ENCODE measurements at regions not wholly inside any gene's neighbourhood (a gene's known extent, or its start where the extent isn't known, plus 50 kb on each side); places are given as distances from the start of the nearest gene placed in this dataset.
"Not testable (repeated sequence)": the region's sequence is repeated elsewhere in the genome, so short reads cannot be mapped to it uniquely, and the experiment has no call there.

DNA sequence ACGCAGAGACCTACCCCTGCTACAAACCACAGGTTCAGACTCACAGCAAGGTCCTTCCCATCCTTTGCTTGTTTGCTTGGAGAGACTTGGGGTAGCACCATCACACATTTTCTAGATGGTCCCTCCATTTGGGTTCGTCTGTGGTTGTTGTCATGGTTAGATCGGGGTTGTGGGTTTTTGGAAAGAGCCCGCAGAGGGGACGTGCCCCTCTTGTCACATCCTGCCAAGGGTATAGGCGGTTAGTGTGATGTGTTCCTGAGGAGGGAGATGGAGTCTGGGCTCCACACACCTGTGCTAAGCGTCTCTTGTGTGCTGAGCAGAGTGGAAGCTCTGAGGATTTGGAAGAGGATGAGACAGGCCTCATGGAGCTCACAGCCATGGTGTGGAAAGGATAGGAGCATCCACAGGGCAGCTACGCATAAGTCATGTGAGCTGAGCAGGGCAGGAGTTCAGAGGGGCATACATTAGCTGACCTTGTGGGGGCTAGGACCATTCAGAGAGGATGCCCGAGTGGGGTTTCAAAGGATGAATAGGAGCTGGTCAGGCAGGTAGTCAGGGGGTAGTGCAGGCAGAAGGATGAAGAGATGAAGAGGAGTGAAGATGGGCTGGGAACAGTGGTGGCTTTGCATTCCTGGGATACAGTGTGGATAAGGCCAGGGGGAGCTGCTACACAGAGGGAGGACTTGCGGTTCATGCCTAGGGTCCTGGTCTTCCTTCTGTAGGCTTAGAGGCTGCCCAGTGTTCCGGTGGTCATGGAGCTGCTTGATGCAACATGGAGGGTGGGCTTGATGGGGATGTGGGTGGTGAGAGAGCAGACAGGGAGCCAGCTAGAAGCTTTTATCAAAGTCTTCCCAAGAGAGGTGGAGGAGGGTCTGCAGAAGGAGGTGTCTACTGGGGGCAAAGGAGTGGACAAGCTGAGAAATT lies 62.9 kb downstream of the ACKR3 start:
- no peak for DNase-seq (ENCODE audit: low spot score)

GRCh38 chr2:236633219-236633570 lies 63.6 kb downstream of the ACKR3 start:
- DNase-seq (ENCODE audit: low spot score) = no peak

- peak; percentile 24 for DNase-seq (ENCODE audit: low spot score)
Observed at GRCh38 chr2:236633775-236634560, 64.3 kb downstream of the ACKR3 start.

- DNase-seq (ENCODE audit: low spot score) = no peak
Observed at GRCh38 chr2:236636261-236636660, 66.6 kb downstream of the ACKR3 start.

- DNase-seq (ENCODE audit: low spot score) = no peak
Observed at GRCh38 chr2:236636714-236637470, 67.3 kb downstream of the ACKR3 start.

GRCh38 chr2:236637686-236638569 lies 68.3 kb downstream of the ACKR3 start:
- DNase-seq (ENCODE audit: low spot score) = peak; percentile 70

DNA sequence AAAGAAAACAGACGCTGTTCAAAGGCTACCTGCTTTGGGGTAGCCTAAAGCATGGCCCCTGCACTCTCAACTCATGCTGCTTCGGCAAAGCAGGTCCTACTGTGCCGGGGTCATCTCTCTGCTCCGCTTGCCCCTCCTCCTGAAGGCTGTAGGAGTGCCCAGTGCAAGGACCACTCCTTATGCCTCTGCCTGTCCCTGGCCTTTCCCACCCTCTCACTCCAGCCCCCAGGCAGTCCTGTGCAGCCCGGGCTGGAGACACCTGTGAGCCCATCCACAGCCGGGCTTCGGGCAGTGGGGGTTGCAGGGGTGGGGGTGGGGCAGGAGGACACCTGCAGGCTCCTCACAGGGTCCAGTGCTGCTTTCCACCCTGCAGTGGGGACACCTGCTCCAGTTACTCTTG lies 69.1 kb downstream of the ACKR3 start:
- no peak for DNase-seq (ENCODE audit: low spot score)

GRCh38 chr2:236639461-236640235 lies 70.0 kb downstream of the ACKR3 start:
- no peak for DNase-seq (ENCODE audit: low spot score)

GRCh38 chr2:236641051-236641726 lies 71.6 kb downstream of the ACKR3 start:
- no peak for DNase-seq (ENCODE audit: low spot score)

DNA sequence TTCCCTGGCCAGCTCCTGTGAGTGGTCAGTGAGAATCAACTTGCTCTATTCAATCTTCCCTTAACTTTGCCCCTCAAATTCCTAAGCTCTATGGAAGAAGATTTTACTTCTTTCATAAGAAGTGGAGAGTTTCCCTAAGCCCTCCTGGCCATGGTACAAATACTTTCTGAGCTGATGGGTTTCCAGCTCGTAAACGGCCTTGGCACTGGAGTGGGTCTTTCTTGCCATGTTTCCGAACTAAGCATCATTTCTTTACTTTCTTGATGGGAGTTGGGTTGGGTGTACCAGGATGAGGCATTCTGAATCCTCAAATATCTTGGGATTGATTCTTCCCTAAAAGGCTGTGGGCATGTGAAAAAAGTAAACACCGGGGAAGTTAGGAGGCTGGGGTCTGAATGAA lies 72.5 kb downstream of the ACKR3 start:
- DNase-seq (ENCODE audit: low spot score) = peak; percentile 65

DNA sequence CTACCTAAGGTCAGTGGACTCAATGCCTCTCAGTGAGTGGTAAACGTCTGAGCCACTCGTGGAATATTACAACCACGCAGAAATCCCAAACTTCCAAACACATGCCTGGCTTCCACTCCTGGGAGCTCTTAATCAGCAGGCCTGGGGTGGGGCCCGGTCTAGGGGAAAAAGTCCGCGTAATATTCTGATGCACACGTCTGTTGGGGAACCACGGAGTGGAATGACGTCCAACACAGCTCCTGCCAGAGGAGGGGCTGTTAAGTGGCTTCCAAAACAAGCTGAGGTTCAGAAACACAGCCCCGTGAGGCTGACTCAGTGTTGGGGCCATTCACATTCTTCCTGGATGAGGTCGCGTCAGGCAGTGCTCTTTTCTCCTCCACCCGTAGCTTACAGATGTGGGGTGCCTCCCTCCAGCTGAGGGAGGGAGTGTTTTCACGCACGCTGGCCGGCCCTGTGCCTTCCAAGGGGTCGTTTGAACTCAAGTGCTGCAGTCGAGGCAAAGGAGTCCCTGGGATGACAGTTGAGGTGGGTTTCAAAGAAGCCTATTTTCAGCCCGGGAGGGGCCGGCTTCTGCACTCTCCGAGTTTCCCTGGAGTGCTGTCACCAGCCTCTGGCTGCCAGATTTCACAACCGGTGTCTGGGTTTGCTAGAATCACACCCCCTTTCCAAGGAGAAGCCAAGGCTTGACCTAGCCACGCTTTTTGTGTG lies 73.1 kb downstream of the ACKR3 start:
- peak; percentile 95 for DNase-seq (ENCODE audit: low spot score)

DNA sequence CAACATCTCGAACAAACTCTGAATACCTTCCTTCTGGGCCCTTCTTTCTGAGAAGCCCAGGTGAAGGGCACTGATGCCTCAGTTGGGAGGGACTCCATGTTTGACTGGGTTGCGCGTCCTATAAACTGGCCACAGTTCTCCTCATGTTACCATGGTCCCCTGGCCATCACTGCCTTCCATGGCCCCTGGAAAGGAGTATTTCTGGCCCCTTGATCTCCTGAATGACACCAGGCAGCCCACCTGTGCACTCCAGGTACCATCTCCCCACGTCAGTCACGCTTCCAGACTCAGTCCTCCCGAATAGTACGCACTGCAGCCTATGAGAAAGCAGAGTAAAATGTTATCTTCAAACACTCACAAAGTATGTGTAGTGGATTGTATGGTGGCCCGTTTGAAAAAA lies 73.9 kb downstream of the ACKR3 start:
- no peak for DNase-seq (ENCODE audit: low spot score)

DNA sequence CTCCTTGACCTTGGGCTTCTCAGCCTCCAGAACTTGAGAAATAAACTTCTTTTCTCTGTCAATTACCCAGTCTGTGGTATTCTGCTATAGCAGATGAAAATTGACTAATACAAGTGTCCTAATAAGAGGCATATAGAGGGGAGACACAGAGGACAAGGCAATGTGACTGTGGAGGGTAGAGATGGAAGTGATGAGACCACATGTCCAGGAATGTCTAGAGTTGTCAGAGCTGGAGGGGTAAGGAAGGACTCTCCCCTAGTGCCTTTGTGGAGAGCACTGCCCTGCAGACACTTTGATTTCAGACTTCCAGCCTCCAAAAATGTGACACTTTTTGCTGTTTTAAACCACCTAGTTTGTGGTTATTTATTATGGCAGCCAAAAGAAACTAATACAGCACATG lies 74.4 kb downstream of the ACKR3 start:
- DNase-seq (ENCODE audit: low spot score) = no peak

GRCh38 chr2:236644502-236644911 lies 74.9 kb downstream of the ACKR3 start:
- DNase-seq (ENCODE audit: low spot score) = no peak

DNA sequence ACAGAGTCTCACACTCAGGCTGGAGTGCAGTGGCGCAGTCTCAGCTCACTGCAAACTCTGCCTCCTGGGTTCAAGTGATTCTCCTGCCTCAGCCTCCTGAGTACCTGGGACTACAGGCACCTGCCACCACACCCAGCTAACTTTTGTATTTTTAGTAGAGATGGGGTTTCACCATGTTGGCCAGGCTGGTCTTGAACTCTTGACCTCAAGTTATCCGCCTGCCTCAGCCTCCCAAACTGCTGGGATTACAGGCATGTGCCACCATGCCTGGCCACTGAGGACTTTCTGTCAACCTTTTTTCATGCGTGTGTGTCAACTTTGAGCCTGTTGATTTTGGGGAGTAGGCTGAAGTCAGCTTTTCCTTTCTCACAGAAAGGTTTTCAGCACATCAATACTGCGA lies 75.5 kb downstream of the ACKR3 start:
- DNase-seq (ENCODE audit: low spot score) = not testable (repeated sequence)

GRCh38 chr2:236646441-236646840 lies 76.8 kb downstream of the ACKR3 start:
- no peak for DNase-seq (ENCODE audit: low spot score)

GRCh38 chr2:236646871-236647270 lies 77.2 kb downstream of the ACKR3 start:
- DNase-seq (ENCODE audit: low spot score) = no peak

- DNase-seq (ENCODE audit: low spot score) = no peak
Observed at GRCh38 chr2:236647621-236648020, 78.0 kb downstream of the ACKR3 start.

GRCh38 chr2:236653863-236654262 lies 84.2 kb downstream of the ACKR3 start:
- DNase-seq (ENCODE audit: low spot score) = no peak

Measured in umbilical cord (tissue), 1 donor.